Sciatic nerve (tissue), 2 donors: ENCODE measurements at regions not wholly inside any gene's neighbourhood (a gene's known extent, or its start where the extent isn't known, plus 50 kb on each side); places are given as distances from the start of the nearest gene placed in this dataset.
"Not testable (repeated sequence)": the region's sequence is repeated elsewhere in the genome, so short reads cannot be mapped to it uniquely, and the experiment has no call there.

Experiments used
- ATAC-seq: fragments of 200-7000 bp; cut with Tn5 transposase; one replicate; pipeline ENCODE4 v1.9.1; 2020; ENCODE audit warnings: mild to moderate bottlenecking, moderate library complexity
- DNase-seq: peaks from one replicate; pipeline ENCODE4 v3.0.0-alpha.2; 2020; ENCODE audit warnings: low spot score
- intact Hi-C: fragments of 100-400 bp; cut with DNase I; formaldehyde crosslinking; loops from one replicate; pipeline ENCODE4 v1.14.2; 2022
- donor health status: DM: no; HTN: no; CAD: no.
- donor health status: DM: no; HTN: no; CAD: no.

DNA sequence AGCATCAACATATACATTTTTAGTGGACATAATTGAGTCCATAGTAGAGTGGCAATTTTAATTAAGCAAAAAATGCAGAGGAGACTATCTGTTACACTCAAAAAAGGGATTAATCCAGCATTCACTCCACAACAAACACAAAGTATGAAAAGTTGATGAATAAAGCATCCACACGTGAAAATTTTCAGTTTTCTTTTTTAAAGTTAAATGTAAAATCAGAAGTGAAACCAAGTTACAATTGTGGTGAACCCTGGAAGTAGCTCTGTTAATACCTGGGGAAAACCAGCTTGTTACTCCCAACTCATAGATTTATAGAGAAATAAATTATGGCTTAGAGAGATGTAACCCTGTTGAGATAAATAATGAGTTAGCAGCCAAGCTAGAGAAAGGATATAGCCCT lies 807.8 kb downstream of the TRIB2 start:
- ATAC-seq = no peak
- DNase-seq = no peak
- intact Hi-C loops = no loop called here

DNA sequence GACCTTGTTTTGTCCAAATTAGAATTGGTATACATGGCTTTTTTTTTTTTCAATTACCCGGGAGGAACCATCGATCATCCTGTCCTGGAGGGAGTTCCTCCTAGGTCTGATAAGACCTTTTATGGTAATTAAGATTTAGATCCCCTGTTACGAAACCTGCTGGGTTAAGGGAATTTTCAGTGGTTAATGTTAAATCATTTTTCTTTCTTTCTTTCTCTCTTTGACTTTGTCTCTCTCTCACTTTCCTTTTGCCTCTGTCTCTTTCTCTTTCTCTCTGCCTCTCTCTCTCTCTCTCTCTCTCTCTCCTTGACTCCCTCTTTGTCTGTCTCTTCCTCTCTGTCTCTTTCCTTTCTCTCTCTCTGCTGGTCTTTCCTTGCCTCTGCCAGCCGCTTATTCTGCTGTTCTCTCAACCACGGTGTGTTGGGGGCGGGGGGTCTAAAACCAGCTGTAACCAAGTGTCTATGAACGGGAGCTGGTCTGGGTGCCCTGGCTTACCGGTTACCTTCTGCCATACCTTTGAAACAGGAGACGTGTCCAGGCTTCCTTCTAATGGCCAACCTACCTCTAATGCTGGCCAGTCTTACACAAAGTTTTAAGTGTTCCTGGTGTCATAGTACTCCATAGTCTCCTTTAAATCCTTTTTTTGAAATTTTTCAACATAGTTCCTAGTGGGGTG lies 815.1 kb downstream of the TRIB2 start:
- intact Hi-C loops, DNase-seq, ATAC-seq: not testable (repeated sequence)

DNA sequence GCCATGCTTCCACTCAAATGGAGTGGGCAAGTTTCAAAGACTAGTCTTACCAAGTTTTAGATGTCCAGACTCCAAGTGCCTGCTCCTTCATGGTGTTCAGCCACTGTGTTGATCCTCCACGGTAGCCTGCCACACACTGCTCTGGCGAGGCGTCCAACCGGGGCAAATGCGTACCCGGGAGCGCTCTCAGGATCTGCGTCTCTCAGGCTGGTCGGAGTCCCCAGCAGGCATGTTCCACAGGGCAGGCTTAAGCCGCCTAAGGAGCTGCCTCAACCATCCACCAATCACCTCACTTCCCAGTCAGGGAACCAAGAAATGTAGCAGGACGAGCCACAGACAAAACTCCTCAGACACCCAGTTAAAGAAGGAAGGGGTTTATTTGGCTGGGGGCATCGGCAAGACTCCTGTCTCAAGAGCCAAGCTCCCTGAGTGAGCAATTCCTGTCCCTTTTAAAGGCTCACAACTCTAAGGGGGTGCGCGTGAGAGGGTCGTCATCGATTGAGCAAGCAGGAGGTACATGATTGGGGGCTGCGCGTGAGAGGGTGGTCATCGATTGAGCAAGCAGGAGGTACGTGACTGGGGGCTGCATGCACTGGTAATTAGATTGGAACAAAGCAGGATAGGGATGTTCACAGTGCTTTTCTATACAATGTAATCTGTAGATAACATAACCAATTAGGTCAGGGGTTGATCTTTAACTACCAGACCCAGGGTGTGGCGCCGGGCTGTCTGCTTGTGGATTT lies 816.2 kb downstream of the TRIB2 start:
- ATAC-seq, intact Hi-C loops, DNase-seq: not testable (repeated sequence)

DNA sequence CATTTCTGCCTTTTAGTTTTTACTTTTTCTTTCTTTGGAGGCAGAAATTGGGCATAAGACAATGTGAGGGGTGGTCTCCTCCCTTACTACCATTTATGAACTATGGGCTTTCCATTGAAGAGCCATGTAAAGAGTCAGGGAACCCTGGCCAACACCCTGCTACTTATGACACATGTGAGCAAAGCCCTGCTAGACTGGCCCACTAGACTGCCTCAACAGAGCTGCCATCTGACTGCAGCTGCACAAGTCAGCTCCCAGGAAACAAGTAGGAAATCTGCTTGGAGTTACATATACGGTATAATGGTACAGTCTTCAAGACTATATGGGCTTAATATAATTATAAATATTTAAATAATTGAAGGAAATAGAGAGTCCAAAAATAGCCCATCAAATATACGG lies 816.8 kb downstream of the TRIB2 start:
- DNase-seq = no peak
- intact Hi-C loops = no loop called here
- no peak for ATAC-seq

DNA sequence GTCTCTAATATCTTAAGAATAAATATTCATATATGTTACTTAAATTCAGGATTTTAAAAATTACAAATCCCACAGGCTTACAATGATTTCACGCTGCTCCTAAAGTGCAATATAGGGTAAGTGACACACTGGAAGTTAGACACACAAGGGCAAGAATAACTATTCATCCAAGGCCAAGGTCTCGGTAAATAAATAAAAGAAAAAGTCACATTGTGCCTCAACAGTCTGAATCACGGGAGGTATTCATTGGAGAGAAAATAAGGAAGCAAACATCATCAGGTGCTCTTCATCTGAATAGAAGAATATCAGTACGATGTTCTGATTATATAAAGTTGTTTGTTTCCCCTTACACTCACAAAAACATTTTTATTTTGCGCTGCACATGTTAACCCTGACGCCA lies 820.2 kb downstream of the TRIB2 start:
- ATAC-seq = no peak
- DNase-seq = no peak
- intact Hi-C loops = no loop called here

- intact Hi-C loops = no loop called here
These were observed 821.1 kb downstream of the TRIB2 start for GRCh38 chr2:13537771-13538349.

GRCh38 chr2:13539296-13539695 lies 822.6 kb downstream of the TRIB2 start:
- no peak for DNase-seq
- intact Hi-C loops = no loop called here
- no peak for ATAC-seq

More at GRCh38 chr2:13537771-13538349, 821.1 kb downstream of the TRIB2 start:
- no peak for DNase-seq
- ATAC-seq = no peak

DNA sequence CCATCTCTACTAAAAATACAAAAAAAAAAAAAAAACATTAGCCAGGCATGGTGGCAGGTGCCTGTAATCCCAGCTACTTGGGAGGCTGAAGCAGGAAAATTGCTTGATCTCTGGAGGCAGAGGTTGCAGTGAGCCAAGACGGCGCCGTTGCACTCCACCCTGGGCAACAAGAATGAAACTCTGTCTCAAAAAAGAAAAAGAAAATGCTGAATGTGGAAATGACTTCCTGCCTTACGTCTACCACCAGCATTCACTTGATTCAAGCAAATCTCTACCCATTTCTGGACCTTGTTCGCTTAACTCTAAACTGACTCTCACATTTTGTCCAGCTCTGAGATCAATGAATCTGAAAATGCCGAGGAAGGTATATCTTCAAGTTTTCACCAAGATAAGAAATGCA lies 825.3 kb downstream of the TRIB2 start:
- ATAC-seq (no peak), DNase-seq (no peak)
- intact Hi-C loops = no loop called here

DNA sequence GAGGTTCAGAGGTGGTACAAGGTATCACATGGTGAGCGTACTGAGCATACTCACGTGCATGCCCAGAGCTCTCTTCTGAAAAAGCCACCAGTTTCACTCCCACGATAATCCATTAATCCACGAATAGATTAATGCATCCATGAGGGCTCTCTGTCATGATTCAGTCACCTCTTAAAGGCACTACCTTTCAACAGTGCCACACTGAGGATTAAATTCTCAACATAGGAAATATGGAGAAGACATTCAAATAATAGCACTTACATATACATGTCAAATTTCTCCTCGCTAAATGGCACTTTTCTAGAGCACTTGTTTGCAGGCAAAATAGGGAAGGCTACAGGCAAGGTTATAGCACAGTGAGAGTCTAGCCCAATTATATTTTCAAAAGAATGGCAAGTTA lies 825.9 kb downstream of the TRIB2 start:
- intact Hi-C loops = no loop called here

DNA sequence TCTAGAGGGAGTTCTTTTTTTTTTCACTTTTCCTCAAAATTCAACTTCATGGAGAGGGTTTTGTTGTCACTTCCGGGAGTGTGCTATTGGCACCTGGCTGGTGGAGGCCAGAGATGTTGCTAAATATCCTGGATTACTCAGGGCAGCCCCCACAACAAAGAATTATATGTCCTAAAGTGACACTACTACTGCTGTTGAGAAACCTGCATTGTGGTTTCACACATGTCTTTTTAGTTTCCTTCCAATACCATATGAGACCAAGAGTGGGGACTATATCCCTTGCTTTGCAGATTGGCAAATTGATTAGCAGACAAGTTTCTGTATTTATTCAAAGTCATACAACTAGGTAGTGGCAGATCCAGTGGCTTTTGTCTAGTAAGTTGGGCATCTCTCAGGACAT lies 826.8 kb downstream of the TRIB2 start:
- DNase-seq = no peak
- intact Hi-C loops = no loop called here
- no peak for ATAC-seq

More for the DNA sequence above, 825.9 kb downstream of the TRIB2 start:
- ATAC-seq = no peak
- DNase-seq = no peak

DNA sequence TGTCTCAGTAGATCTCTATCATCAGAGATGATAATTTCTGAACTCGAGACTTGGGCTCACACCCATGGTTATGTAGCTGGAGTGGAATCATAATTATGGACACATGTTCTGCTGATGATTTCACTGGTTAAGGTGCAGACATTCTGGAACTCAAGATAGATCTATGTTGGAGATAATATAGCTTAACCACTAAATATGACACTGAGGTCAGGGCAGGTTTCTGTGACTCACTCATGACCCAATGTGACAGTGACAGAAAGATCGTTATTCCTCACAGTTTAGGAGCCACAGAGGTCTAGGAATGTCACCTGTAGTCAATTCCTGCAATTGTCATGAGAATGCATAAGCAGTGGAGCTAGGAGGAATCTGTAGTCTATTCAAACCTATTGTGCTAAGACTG lies 828.6 kb downstream of the TRIB2 start:
- intact Hi-C loops = no loop called here
- DNase-seq (no peak), ATAC-seq (no peak)

DNA sequence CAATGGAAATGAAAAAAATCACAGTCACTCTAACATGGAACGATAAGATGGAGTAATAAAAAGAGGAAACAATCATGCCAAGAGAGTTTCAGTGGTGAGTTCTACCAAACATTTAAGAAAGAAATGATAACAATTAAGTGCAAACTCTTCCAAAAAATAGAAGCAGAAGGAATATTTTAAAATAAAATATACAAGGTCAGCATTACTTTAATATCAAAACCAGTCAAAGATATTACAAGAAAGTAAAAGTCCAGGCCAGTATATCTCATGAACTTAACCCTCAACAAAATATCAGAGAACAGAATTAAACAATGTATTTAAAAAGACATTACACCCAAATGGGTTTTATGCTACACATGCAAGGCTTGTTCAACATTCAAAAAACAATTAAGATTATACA lies 829.4 kb downstream of the TRIB2 start:
- ATAC-seq = no peak
- intact Hi-C loops = no loop called here

DNA sequence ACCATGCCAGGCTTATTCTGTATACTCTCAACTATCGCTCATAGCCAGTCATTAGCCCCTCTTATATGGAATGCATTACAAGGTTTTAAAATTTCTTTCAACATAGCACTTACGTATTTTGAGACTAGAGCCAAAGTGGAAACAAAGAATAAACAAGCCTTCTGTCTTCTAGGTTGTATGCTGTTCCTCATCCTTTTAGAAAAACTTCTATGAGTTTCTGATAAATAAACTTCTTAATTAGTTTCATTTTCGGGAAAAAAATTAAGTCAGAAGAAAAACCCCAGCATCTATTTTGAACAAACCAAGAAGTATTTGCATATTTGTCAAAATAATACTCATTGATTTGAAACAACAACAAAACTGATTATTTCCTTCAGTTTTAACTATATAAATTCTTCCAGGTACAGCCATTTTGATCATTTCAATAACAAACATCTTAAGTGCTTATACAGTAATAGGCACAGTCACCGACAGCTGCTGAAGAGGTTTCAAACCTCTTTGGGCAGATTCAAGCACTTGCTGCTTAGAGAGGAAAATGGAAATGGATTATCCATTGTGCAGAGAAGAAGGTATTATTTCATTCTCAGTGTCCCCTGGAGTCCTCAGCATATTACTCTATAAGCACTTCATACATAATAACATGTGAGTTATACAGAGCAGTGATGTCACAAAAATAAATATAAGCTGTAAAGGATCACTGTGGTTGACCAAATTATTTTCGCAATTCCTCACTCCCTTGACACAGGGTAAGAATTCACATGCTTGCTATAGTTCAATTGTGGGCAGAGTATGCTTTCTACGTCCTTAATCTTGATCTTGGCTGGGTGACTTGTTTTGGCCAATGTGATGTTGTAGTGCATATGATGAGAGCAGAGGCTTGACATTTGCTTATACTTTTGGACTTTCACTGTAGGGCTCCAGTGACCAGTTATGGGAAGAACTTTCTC lies 833.8 kb downstream of the TRIB2 start:
- no peak for DNase-seq
- no peak for ATAC-seq
- intact Hi-C loops = no loop called here

More for the DNA sequence above, 829.4 kb downstream of the TRIB2 start:
- no peak for DNase-seq

DNA sequence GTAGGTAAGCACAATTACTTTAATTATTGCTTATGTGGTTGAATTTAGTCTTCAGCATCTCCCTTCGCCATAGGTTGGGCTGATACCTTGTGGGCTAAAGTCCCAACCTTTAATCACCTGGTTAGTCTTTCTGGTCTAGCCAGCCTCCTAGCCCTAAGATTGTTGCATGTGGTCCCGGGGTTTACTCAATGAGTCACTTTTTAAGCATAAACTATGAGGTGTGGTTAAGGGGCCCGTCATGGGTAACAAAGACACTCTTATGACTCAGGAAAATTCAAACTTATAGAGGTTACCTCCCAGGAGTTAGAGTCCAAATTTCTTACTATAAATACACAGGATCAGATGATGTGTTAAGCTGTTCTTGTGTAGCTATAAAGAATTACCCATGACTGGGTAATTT lies 841.6 kb downstream of the TRIB2 start:
- intact Hi-C loops = no loop called here

GRCh38 chr2:13560322-13560721 lies 843.6 kb downstream of the TRIB2 start:
- intact Hi-C loops = no loop called here
- DNase-seq (no peak), ATAC-seq (no peak)

More for the DNA sequence above, 841.6 kb downstream of the TRIB2 start:
- ATAC-seq (no peak), DNase-seq (no peak)

DNA sequence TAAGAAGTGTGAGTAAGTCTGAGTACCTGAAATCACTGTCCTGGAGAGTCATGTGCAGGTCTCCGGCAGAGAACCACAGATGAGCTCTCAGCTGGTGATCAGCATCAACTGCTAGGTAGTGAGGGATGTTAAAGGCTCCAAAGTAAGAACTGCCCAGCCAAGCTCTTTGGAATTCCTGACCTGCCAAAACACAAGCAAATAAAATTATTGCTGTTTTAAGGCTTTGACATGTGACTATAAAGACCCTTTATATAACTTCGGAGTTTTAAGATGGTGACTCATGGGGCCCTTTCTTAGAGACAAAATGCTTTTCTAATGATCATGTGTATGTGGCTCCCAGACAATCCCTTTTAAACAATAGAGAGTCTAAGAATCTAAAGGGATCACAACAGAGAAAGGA lies 855.7 kb downstream of the TRIB2 start:
- intact Hi-C loops = no loop called here
- no peak for ATAC-seq
- DNase-seq = no peak

DNA sequence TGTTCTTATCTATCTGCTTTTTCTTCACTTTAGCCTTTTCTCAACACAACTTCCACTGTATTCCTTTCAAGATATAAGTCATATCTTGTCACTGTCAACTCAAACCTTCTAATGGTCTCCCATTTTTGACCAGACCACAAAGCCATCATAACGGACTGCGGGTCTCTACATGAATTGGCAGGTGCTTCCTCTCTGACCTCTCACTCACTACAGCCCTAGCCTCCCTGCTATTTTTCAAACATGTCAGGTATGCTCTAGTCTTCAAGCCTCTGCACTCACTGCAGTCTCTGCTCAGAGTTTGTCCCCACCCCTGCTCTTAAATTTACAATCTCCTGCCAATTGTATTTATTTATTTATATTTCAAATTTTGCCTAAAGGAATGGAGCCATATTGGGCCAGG lies 858.1 kb downstream of the TRIB2 start:
- DNase-seq (no peak), ATAC-seq (no peak)
- intact Hi-C loops = no loop called here

DNA sequence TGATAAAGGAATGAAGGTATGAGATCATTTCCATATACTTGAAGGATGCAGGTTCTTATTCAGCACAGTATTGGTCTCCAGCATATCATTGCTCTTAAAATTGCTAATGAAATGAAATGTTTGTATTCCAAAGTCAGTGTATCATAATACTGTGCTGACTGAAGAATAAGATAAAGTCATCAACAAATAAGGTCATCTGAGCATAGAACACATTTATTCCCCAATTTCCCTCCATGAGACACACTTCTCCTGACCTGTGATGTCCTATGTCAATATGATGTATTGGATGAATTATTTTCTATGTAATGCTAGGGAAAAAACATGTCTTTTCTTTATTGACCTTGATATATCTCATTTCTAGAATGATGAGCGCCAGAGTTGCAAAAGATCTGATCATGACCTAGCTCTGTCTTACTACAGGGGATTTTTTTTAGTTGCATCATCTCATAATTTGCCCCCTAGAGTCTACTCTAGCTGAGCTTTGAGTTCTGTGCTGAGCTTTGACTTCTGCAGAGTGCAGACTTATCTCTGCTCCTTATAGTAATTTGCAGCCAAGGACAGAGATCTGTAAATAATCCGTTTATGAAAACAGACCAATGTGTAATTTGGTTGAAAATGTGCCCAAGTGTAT lies 859.8 kb downstream of the TRIB2 start:
- intact Hi-C loops = no loop called here
- DNase-seq = no peak
- ATAC-seq = no peak

DNA sequence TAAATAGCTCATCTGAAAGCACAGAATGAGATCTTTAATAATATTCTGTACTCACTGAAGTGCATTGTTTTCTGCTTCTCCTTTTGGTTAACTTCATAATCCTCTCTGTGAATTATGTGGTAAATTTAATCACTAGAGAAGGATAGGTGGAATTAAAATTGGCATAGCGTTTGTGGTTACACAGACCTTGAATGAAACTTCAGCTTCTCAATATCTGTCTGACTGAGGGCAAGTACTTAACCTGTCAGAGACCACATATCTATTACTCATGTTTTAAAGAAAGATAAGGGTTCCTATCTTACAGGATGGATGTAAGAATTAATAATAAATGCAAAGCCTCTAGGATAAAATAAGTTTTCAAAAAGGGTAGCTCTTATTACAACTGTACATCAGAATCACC lies 861.8 kb downstream of the TRIB2 start:
- intact Hi-C loops = no loop called here
- ATAC-seq = no peak
- no peak for DNase-seq
